ENCODE measurements at regions not wholly inside any gene's neighbourhood (a gene's known extent, or its start where the extent isn't known, plus 50 kb on each side); places are given as distances from the start of the nearest gene placed in this dataset.

GRCh38 chr12:62014330-62014729 lies 245.9 kb upstream of the USP15 start:
- TF ChIP-seq CTCF (tag by site-specific recombination; IDR thresholded peaks at IDR 0.05), result no peak
- no peak for TF ChIP-seq ZNF239 (tag by site-specific recombination; IDR thresholded peaks at IDR 0.05)
- TF ChIP-seq ZNF311 (tag by site-specific recombination; IDR thresholded peaks at IDR 0.05; ENCODE audit: borderline replicate concordance), result no peak
- TF ChIP-seq ZNF623 (tag by site-specific recombination; IDR thresholded peaks at IDR 0.05), result no peak
- TF ChIP-seq ZBTB49 (tag by site-specific recombination; IDR thresholded peaks at IDR 0.05; ENCODE audit: low read depth), result no peak
- no peak for TF ChIP-seq ZNF362 (tag by site-specific recombination; IDR thresholded peaks at IDR 0.05)
- TF ChIP-seq ZNF785 (tag by site-specific recombination; IDR thresholded peaks at IDR 0.05), result no peak
- no peak for TF ChIP-seq ZNF658 (tag by site-specific recombination; IDR thresholded peaks at IDR 0.05)
- TF ChIP-seq ZNF768 (tag by site-specific recombination; IDR thresholded peaks at IDR 0.05), result no peak
- no peak for TF ChIP-seq ZNF324 (tag by site-specific recombination; IDR thresholded peaks at IDR 0.05)
- no peak for TF ChIP-seq SCRT2 (tag by site-specific recombination; IDR thresholded peaks at IDR 0.05)
- TF ChIP-seq ATF2 (tag by site-specific recombination; IDR thresholded peaks at IDR 0.05; ENCODE audit: low read depth), result no peak
- TF ChIP-seq ZNF292 (tag by site-specific recombination; IDR thresholded peaks at IDR 0.05; ENCODE audit: borderline replicate concordance, low read depth), result no peak
- TF ChIP-seq TSHZ1 (tag by site-specific recombination; IDR thresholded peaks at IDR 0.05; ENCODE audit: borderline replicate concordance), result no peak

Measured in HEK293 (cell line).